ENCODE measurements at regions not wholly inside any gene's neighbourhood (a gene's known extent, or its start where the extent isn't known, plus 50 kb on each side); places are given as distances from the start of the nearest gene placed in this dataset.
"Not testable (repeated sequence)": the region's sequence is repeated elsewhere in the genome, so short reads cannot be mapped to it uniquely, and the experiment has no call there.

DNA sequence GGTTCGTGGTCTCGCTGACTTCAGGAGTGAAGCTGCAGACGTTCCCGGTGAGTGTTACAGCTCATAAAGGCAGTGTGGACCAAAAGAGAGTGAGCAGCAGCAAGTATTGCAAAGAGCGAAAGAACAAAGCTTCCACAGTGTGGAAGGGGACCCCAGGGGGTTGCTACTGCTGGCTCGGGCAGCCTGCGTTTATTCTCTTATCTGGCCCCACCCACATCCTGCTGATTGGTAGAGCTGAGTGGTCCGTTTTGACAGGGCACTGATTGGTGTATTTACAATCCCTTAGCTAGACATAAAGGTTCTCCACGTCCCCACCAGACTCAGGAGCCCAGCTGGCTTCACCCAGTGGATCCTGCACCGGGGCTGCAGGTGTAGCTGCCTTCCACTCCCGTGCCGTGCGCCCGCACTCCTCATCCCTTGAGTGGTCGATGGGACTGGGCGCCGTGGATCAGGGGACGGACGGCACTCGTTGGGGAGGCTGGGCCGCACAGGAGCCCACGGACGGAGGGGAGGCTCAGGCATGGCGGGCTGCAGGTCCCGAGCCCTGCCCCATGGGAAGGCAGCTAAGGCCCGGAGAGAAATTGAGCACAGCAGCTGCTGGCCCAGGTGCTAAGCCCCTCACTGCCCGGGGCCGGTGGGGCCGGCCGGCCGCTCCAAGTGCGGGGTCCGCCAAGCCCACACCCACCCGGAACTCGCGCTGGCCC lies 2661.6 kb upstream of the PCDH20 start:
- H3K36me3 ChIP-seq (ENCODE audit: control insufficient read depth, insufficient read depth, low read length); H2AK9ac ChIP-seq (replicated peaks; ENCODE audit: low read depth, low read length, poor library complexity); DNase-seq; intact Hi-C loops (cut with micrococcal nuclease); H3K27me3 ChIP-seq (ENCODE audit: control insufficient read depth, insufficient read depth, low read length); H2BK15ac ChIP-seq (ENCODE audit: low read depth, low read length); H3K23ac ChIP-seq (ENCODE audit: low read depth, low read length); H3K9me1 ChIP-seq (ENCODE audit: insufficient read depth, low read length); H3K9me3 ChIP-seq (ENCODE audit: control insufficient read depth, insufficient read depth, low read length); H4K5ac ChIP-seq (ENCODE audit: low read depth, low read length); H2BK5ac ChIP-seq (ENCODE audit: low read depth, low read length, poor library complexity, severe bottlenecking); in situ Hi-C loops (cut with MboI; ENCODE audit: low sequenced_read_pairs); H2BK20ac ChIP-seq (ENCODE audit: low read depth, low read length); H3K4me2 ChIP-seq (ENCODE audit: low read depth, low read length); CTCF ChIA-PET; H4K20me1 ChIP-seq (ENCODE audit: insufficient read depth, low read length); dilution Hi-C loops (cut with HindIII; ENCODE audit: low sequenced_read_pairs, unreplicated experiment); H3K4ac ChIP-seq (ENCODE audit: low read depth, low read length); H3K14ac ChIP-seq (replicated peaks; ENCODE audit: low read depth, low read length); H3K4me3 ChIP-seq (ENCODE audit: insufficient read depth, low read depth, low read length); H3K18ac ChIP-seq (ENCODE audit: low read depth, low read length); H2AK5ac ChIP-seq (ENCODE audit: low read depth, low read length); H3K79me1 ChIP-seq (ENCODE audit: low read depth in 1 of 2, low read length in 2 of 2); H2AFZ ChIP-seq (replicated peaks; ENCODE audit: low read length, poor library complexity); H4K8ac ChIP-seq (ENCODE audit: low read depth in 2 of 2, low read length in 2 of 2); BruUV-seq (replicated peaks); ATAC-seq (ENCODE audit: low read depth); H3K56ac ChIP-seq (ENCODE audit: extremely low read depth, insufficient read depth, low read length); H4K91ac ChIP-seq (ENCODE audit: insufficient read depth, low read depth, low read length); H2BK120ac ChIP-seq (ENCODE audit: low read depth, low read length); H3K27ac ChIP-seq (ENCODE audit: insufficient read depth, low read length); H3K4me1 ChIP-seq (ENCODE audit: control insufficient read depth, insufficient read depth, low read length); POLR2A ChIA-PET (ENCODE audit: unreplicated experiment); H3K9ac ChIP-seq (ENCODE audit: low read depth, low read length): not testable (repeated sequence)
- 100% methylated on average over 14 of the region's 36 CpGs; no CpG with 5 or more reads in 1 of the 2 experiments for WGBS, 2 experiments (ENCODE audit: extremely low coverage in 2 of 2, insufficient read length in 1 of 2)
